ENCODE measurements at regions not wholly inside any gene's neighbourhood (a gene's known extent, or its start where the extent isn't known, plus 50 kb on each side); places are given as distances from the start of the nearest gene placed in this dataset.

DNA sequence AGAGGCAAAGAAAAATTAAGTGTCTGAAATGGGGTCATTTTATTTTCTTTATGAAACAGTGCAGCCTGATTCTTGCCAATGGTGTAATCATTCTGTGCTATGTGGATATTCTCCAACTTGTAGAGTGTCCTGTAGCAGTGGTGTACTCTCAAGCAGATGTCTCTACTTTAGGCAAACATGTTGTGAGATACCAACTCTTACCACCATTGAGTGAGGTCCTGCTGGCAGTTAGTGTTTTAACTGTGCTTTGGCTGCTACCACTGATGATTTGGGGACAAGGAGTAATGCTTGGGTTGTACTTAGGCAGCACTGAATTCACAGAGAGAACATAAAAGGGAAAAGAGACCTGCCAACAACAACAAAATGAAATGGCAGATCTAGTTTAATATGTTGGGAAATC lies 122.5 kb downstream of the APIP start (continued):
- TF ChIP-seq TCF7L2 (IDR thresholded peaks at IDR 0.05; ENCODE audit: borderline replicate concordance, extremely low read depth, insufficient read depth, insufficient read length) (no peak), CBX3 (IDR thresholded peaks at IDR 0.05; ENCODE audit: low read depth) (no peak), SRF (IDR thresholded peaks at IDR 0.05; ENCODE audit: low read depth) (no peak)

DNA sequence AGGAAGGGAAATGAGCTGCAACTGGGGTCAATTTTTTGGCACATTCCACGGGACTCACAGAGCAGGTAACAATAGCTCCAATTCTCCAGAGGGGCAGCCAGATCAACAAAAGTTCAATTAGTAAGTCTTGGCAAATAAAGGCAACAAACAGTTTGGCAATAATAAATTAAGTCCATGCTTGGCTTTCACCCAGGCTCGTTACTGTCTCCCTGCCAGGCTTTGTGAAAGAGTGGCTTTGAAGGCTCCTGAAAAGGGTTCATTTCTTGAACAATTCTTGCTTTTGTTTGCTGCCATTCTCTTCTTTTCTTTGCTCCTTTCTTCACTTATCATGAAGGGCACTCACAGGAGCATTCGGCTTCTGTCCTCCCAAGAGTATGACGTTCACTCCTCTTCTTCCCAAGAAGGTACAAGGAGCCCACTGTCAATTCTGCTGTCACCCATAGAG lies 123.3 kb downstream of the APIP start:
- intact Hi-C loops (cut with micrococcal nuclease): no loop called here
- ChIA-PET POLR2A (no interaction called here), RAD21 (ENCODE audit: low non-redundant PET in 1 of 2, low total read pairs in 2 of 2, uncharacterized antibody in 2 of 2, unreplicated experiment in 2 of 2) (no interaction called here), CTCF (interaction anchor here (1.1 to 2.3 kb wide), 3 partner anchors 8 to 206 kb away, joined by 3 to 6 read pairs (median 5); no protein-coding TSS in a partner anchor)
- no TSS peak for BruUV-seq (replicated peaks)
- Histone ChIP-seq H3K4me2 (ENCODE audit: low read length) (no peak overlapping the region), H3K9me2 (ENCODE audit: insufficient read depth) (no peaks in the 10 kb centered on the region), H2AFZ (ENCODE audit: low read depth, low read length, poor library complexity, severe bottlenecking) (peak overlapping the region; percentile 35), H3K9me3 (ENCODE audit: control insufficient read depth in 1 of 2, insufficient read depth in 1 of 2, low read depth in 1 of 2, low read length in 2 of 2) (no peaks in the 10 kb centered on the region), H3K79me2 (ENCODE audit: insufficient read depth, low read length) (no peaks in the 10 kb centered on the region), H3K9ac (ENCODE audit: low read length) (no peak overlapping the region), H3K4me3 (replicated peaks in 1 of 2; ENCODE audit: low read depth in 1 of 2, low read length in 2 of 2) (no peak overlapping the region), H3K27ac (ENCODE audit: low read depth, low read length) (no peak overlapping the region), H3K4me1 (ENCODE audit: control insufficient read depth in 1 of 2, insufficient read depth in 2 of 2, low read length in 2 of 2) (peaks cover 0 to 18% of the 10 kb centered on the region in 2 experiments; a peak in 1 of 4 replicates), H3K27me3 (ENCODE audit: insufficient read depth, low read length) (no peaks in the 10 kb centered on the region), H4K20me1 (ENCODE audit: insufficient read depth) (no peaks in the 10 kb centered on the region), H3K36me3 (ENCODE audit: control insufficient read depth in 1 of 2, insufficient read depth in 2 of 2, low read length in 2 of 2) (no peaks in the 10 kb centered on the region)
- ATAC-seq: no peak
- DNase-seq (ENCODE audit: low read depth, low spot score): no peak
- no peak for TF ChIP-seq JUND (IDR thresholded peaks at IDR 0.05)
- TF ChIP-seq CTCF (IDR thresholded peaks at IDR 0.05 in 2 of 3, conservative IDR thresholded peaks at IDR 0.05 in 1 of 3; ENCODE audit: borderline replicate concordance in 1 of 3, insufficient read depth in 1 of 3, low read depth in 2 of 3, low read length in 2 of 3): no peak
- TF ChIP-seq CBX3 (IDR thresholded peaks at IDR 0.05; ENCODE audit: low read depth): no peak
- TF ChIP-seq, protein P1, sequence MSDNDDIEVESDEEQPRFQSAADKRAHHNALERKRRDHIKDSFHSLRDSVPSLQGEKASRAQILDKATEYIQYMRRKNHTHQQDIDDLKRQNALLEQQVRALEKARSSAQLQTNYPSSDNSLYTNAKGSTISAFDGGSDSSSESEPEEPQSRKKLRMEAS (IDR thresholded peaks at IDR 0.05): no peak
- TF ChIP-seq CEBPB (IDR thresholded peaks at IDR 0.05; ENCODE audit: low read depth): no peak
- no peak for TF ChIP-seq EZH2phosphoT487 (IDR thresholded peaks at IDR 0.05; ENCODE audit: borderline replicate concordance)
- TF ChIP-seq ZFX (IDR thresholded peaks at IDR 0.05): no peak
- no peak for TF ChIP-seq POLR2A (IDR thresholded peaks at IDR 0.05; ENCODE audit: borderline replicate concordance, extremely low read depth, insufficient read depth, insufficient read length)
- no peak for TF ChIP-seq ELF1 (IDR thresholded peaks at IDR 0.05; ENCODE audit: borderline replicate concordance, low read depth)
- TF ChIP-seq TCF7L2 (IDR thresholded peaks at IDR 0.05; ENCODE audit: borderline replicate concordance, extremely low read depth, insufficient read depth, insufficient read length): no peak
- no peak for TF ChIP-seq RAD21 (IDR thresholded peaks at IDR 0.05; ENCODE audit: low read depth)
- no peak for TF ChIP-seq EZH2 (IDR thresholded peaks at IDR 0.05)
- TF ChIP-seq YY1 (IDR thresholded peaks at IDR 0.05; ENCODE audit: extremely low read depth, insufficient replicate concordance, low read depth, low read length): no peak
- no peak for TF ChIP-seq ATF3 (IDR thresholded peaks at IDR 0.05)
- TF ChIP-seq REST (IDR thresholded peaks at IDR 0.05; ENCODE audit: low read depth): no peak
- TF ChIP-seq ZNF274 (IDR thresholded peaks at IDR 0.05; ENCODE audit: low read depth, low read length): no peak
